GM18520 (cell line): ENCODE measurements at regions not wholly inside any gene's neighbourhood (a gene's known extent, or its start where the extent isn't known, plus 50 kb on each side); places are given as distances from the start of the nearest gene placed in this dataset.
"Not testable (repeated sequence)": the region's sequence is repeated elsewhere in the genome, so short reads cannot be mapped to it uniquely, and the experiment has no call there.

ENCODE experiments used
- ATAC-seq: cut with Tn5 transposase; IDR thresholded peaks from one replicate; pipeline ENCODE4 v1.9.1; 2021; ENCODE audit not compliant: unreplicated experiment

GRCh38 chr10:45243261-45243660, 72.1 kb downstream of the OR13A1 start:
- ATAC-seq, result no peak

- no peak for ATAC-seq
These were observed 68.9 kb downstream of the OR13A1 start for GRCh38 chr10:45246522-45246921.

- ATAC-seq, result peak; percentile 40
These were observed 65.3 kb downstream of the OR13A1 start for GRCh38 chr10:45249978-45250693.

- not testable (repeated sequence) for ATAC-seq
These were observed 64.7 kb downstream of the OR13A1 start for GRCh38 chr10:45250694-45251075.
